Breast epithelium (tissue), 3 donors: ENCODE measurements at regions not wholly inside any gene's neighbourhood (a gene's known extent, or its start where the extent isn't known, plus 50 kb on each side); places are given as distances from the start of the nearest gene placed in this dataset.

Source experiments
- POLR2A ChIP-seq: fragments of 450-650 bp; IDR thresholded peaks from one replicate; pipeline ENCODE4 v1.6.1; 2016; ENCODE audit warnings: antibody characterized with exemption, mild to moderate bottlenecking, moderate library complexity
- TF ChIP-seq, protein P1 (sequence below), 3 donors: fragments of 450-650 bp; IDR thresholded peaks; one replicate each; pipeline ENCODE4 v1.5.1; 2016 to 2017; ENCODE audit warnings: antibody characterized with exemption in 3 of 3, mild to moderate bottlenecking in 3 of 3, moderate library complexity in 3 of 3

DNA sequence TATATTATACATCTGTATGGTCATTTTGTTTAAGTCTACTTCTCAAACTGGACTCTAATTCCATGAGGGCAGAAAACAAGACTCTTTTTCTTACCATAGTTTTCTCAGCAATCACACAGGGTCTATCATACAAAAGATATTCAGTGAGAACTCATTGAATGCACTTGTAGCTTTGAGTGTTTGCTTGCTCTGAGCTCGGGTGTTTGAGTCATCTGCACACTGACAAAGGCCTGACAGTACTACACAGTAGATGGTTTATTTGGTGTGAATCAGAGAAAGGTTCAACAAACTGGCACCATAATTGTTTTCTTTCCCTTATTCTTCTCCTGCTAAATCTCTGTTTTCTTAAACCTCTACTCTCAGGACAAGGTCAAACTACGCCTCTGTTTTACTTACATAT is 586.4 kb downstream of the LMO7 start:
- TF ChIP-seq, protein P1, sequence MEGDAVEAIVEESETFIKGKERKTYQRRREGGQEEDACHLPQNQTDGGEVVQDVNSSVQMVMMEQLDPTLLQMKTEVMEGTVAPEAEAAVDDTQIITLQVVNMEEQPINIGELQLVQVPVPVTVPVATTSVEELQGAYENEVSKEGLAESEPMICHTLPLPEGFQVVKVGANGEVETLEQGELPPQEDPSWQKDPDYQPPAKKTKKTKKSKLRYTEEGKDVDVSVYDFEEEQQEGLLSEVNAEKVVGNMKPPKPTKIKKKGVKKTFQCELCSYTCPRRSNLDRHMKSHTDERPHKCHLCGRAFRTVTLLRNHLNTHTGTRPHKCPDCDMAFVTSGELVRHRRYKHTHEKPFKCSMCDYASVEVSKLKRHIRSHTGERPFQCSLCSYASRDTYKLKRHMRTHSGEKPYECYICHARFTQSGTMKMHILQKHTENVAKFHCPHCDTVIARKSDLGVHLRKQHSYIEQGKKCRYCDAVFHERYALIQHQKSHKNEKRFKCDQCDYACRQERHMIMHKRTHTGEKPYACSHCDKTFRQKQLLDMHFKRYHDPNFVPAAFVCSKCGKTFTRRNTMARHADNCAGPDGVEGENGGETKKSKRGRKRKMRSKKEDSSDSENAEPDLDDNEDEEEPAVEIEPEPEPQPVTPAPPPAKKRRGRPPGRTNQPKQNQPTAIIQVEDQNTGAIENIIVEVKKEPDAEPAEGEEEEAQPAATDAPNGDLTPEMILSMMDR (IDR thresholded peaks at IDR 0.05) = no peak
- TF ChIP-seq POLR2A = no peak
